HG03060 (cell line): ENCODE measurements at regions not wholly inside any gene's neighbourhood (a gene's known extent, or its start where the extent isn't known, plus 50 kb on each side); places are given as distances from the start of the nearest gene placed in this dataset.

Experiments used
- ATAC-seq: cut with Tn5 transposase; IDR thresholded peaks from one replicate; pipeline ENCODE4 v1.9.1; 2021; ENCODE audit warnings: low read depth, moderate number of reproducible peaks; ENCODE audit not compliant: unreplicated experiment

- ATAC-seq: no peak
Measured at GRCh38 chr7:20932785-20933527, 146.3 kb upstream of the SP8 start.

GRCh38 chr7:20945451-20945850 lies 158.8 kb upstream of the SP8 start:
- ATAC-seq: no peak

- ATAC-seq: no peak
Measured at GRCh38 chr7:20952916-20953315, 166.2 kb upstream of the SP8 start.

GRCh38 chr7:20954711-20955619 lies 168.3 kb upstream of the SP8 start:
- ATAC-seq: no peak

DNA sequence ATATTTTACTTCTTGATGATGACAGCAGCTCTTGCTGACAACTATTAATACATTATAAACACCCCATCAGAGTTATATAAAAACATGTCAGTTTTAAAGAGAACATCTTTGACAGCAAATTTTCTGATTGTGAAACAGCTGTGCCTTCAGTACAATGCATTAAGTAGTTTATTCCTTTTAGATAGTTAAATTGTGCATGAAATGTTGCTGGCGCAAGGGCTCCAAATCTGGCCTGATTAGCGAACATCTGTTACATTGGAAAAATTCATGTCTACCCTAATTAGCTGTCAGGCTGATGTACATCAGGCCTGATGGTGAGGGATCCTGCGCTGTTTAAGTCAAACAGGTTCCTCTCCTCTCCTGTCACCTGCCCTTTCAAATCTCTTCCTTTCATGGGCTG lies 171.9 kb upstream of the SP8 start:
- no peak for ATAC-seq

DNA sequence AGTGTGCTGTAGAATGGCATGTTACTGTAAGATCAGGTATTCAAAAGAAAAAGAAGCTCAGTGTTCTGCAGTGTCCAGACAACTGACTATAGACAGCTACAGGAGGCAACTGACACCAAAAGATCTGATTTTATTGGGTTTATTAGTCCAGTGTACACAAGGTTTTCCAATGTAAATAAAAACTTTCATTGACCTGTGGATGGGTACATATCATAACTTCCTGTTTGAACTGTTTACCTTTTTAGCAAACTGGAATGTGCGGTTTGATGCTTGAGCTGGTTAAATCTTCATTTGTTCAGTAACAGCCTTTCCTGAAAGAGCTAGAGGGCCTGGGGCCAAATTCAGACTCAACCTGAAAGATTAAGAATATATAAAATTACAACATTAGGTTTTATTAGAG lies 172.6 kb upstream of the SP8 start:
- no peak for ATAC-seq

GRCh38 chr7:20963556-20964280 lies 177.0 kb upstream of the SP8 start:
- no peak for ATAC-seq

DNA sequence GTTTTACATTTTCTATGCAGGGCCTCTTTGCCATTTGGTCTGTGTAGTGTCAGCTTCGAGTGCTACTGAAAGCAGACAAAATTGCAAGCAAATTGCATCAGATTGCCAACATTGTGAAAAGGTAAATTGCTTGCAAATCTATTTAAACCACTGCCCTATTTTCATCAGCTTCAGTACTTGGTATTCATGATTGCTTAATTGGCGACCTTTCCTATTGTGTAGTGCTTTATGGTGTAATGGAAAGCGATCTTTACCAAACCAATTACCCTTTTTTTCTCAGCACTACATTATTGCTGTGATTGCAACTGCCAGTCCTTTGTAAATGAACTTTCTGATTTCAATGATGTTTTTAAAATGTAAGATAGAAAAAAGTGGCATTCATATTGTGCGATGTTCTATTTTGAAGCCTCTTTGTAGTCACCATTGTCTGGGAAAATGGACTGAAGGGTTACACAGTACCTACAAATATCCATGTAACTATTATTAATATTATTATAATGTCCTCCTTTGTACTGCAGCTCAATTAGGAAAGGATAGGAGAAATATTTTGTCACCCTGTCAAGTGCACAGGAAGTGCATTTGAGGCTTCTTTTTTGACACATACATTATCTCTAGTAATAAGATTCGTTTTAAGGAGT lies 177.7 kb upstream of the SP8 start:
- no peak for ATAC-seq

DNA sequence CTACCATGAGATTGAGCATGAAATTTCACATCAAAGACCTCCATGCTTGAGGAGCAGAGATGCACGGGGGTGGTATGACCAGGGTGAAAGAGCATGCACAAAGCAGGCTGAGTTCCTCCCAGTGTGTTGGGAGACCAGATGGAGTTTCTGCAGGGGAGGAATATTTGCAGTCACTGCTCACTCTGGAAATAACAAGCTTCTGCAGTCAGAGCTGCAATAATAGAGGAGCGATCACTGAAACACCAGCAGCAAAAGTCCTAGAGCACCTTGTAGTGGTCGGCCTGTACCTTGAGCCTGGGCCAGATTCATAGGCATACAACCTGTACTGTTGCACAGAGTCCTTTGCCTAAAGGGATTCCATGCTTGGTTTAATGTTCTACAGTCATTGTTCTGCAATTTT lies 184.5 kb upstream of the SP8 start:
- ATAC-seq: no peak

- ATAC-seq: no peak
Measured at GRCh38 chr7:20980232-20980631, 193.5 kb upstream of the SP8 start.

DNA sequence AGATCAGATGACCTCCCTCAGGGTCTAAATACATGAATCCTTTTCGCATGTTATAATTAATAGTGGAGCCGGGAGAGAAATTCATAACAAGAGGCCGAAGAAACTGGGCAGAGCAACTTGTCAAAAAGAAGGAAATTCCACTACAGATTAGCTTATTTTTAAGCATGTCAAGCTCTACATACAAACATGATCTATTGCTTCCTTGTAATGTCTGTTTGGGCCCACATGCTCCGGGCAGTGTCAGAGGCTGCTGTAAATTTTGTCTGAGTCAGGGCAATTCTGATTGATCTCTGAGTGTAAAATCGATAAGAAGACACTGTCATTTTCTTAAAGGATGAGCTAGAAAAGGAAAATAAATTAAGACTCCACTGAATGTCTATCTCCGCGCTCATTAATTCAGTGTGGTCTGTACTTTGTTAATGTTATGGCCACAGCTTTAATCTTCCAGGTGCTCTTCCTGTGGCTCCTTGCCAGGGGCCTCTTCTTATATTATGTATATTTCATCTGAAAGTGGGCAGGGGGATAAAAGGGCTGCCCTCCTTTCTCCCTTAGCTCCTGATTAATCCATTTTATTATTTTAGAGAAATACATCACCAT lies 194.1 kb upstream of the SP8 start:
- no peak for ATAC-seq

- ATAC-seq: no peak
Measured at GRCh38 chr7:20988340-20988739, 201.7 kb upstream of the SP8 start.

GRCh38 chr7:20991544-20991943 lies 204.9 kb upstream of the SP8 start:
- no peak for ATAC-seq

GRCh38 chr7:20993693-20994092 lies 207.0 kb upstream of the SP8 start:
- ATAC-seq: no peak

GRCh38 chr7:20998309-20998708 lies 211.6 kb upstream of the SP8 start:
- ATAC-seq: no peak

DNA sequence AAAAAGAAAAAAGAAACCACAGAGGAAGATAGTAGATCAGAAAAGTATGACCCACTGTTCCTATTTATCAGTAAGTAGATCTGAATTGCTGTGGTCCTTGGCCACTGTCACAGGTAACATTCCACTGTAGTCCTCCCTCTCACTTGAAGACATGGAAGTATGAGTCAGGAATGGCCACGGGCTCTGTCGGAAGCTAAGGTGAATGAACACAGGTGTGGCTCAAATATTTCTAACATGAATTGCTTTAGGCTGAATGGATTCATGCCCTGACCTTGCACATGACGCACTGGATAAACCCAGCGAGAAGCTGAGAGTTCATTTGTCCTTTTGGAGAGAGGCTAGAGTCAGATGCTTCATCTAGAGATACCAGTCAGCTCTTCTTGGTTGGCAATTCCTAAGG lies 224.5 kb upstream of the SP8 start:
- no peak for ATAC-seq

DNA sequence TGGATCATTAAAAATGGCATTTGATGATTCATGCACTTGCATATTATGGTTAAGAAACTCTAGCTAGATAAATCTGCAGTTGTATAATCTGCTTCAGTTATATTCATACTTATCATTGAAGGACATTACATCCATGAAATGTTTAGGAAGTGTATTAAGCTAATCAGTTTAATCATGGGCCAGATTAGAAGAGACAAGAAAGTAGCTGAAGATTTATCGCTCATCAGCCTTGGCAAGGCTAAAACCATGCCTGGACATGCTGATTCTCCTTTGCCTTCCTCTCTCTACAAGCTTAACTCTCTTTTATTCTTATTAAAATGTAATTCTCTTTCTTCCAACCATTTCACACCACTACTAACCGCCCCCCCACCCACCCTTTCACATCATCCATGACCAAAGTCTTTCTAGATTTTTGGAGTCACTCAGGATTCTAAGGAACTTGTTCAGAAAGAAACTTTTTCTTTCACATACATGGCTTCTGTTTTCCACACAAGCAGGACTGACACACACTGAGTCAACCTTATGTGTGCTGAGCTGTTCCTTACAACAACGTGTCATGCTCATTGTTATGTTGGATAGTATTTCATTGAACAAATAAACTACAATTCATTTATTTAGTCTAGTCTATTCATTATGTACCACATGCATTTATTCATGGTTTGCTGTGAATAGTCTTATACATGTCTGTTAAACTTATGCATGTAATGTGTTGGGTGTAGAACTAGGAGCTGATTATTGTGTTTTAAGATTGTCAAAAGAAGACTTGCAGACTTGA lies 227.3 kb upstream of the SP8 start:
- ATAC-seq: no peak

DNA sequence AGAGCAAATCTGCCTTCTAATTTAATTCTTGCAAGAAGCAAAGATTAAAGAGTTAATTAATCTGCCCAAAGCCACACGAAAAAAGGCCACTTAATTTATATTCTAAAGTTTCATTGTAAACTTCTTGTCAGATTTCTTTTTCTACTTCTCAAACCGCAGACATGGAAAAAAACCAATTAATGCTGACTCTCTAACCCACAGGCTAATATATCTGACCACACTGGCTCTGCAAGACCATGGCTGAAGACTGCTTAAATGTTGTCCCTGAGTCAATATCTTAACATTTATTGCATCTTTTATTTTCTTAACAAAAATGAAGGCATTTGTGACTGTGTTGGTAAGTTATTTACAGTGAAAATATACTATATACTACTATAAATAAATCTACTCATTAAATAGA lies 234.0 kb upstream of the SP8 start:
- ATAC-seq: no peak

GRCh38 chr7:21023841-21024484 lies 237.3 kb upstream of the SP8 start:
- ATAC-seq: no peak
